SH-SY5Y (cell line): ENCODE measurements at regions not wholly inside any gene's neighbourhood (a gene's known extent, or its start where the extent isn't known, plus 50 kb on each side); places are given as distances from the start of the nearest gene placed in this dataset.

Experiments used
- GATA2 ChIP-seq: IDR thresholded peaks from 2 replicates; pipeline ENCODE4 v1.6.1; 2011; ENCODE audit warnings: mild to moderate bottlenecking, low read depth, low read length
- GATA3 ChIP-seq: IDR thresholded peaks from 2 replicates; pipeline ENCODE4 v1.6.1; 2011; ENCODE audit warnings: low read depth, mild to moderate bottlenecking, low read length, moderate library complexity

DNA sequence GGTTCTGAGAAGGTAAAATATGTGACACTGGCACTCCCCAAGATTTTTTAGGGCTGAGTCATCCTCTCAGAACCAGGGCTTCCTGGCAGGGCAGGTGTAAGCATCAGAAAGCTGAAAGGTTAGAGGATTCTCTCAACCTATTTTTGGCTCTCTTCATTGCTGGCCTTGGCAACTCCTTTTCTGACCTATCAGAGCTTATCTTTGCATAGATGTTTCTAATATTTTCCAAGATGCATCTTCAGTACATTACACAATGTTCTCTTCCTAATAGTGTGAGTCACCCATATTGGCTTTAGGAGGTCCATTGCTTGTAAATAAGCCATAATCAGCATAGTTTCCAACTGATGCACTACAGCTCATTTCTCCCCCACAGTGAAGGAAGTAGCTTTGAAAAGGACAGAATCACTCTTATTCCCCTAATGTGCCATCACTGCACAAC, 2008.4 kb upstream of the PIK3C3 start:
- TF ChIP-seq GATA3 (no peak), GATA2 (no peak)
